ENCODE measurements at regions not wholly inside any gene's neighbourhood (a gene's known extent, or its start where the extent isn't known, plus 50 kb on each side); places are given as distances from the start of the nearest gene placed in this dataset.

GRCh38 chr5:97986069-97986468 lies 787.4 kb upstream of the RGMB start:
- TF ChIP-seq SMC3 (conservative IDR thresholded peaks at IDR 0.05; ENCODE audit: poor library complexity) (no peak), EP300 (conservative IDR thresholded peaks at IDR 0.05; ENCODE audit: poor library complexity, severe bottlenecking) (no peak), CTCF (IDR thresholded peaks at IDR 0.05; ENCODE audit: poor library complexity, severe bottlenecking) (no peak), RAD21 (conservative IDR thresholded peaks at IDR 0.05) (no peak), POLR2AphosphoS5 (IDR thresholded peaks at IDR 0.05) (no peak)
